GM21360 (cell line): ENCODE measurements at regions not wholly inside any gene's neighbourhood (a gene's known extent, or its start where the extent isn't known, plus 50 kb on each side); places are given as distances from the start of the nearest gene placed in this dataset.

Source experiments
- ATAC-seq: cut with Tn5 transposase; IDR thresholded peaks from one replicate; pipeline ENCODE4 v1.9.1; 2021; ENCODE audit warnings: mild to moderate bottlenecking, moderate library complexity; ENCODE audit not compliant: unreplicated experiment

GRCh38 chr5:12316812-12317211 is 412.6 kb upstream of the CTNND2 start:
- ATAC-seq: no peak

- no peak for ATAC-seq
Observed at GRCh38 chr5:12315461-12315860, 411.2 kb upstream of the CTNND2 start.

- ATAC-seq: no peak
Observed at GRCh38 chr5:12313602-12314001, 409.4 kb upstream of the CTNND2 start.

- no peak for ATAC-seq
Observed at GRCh38 chr5:12312343-12312742, 408.1 kb upstream of the CTNND2 start.

GRCh38 chr5:12294151-12294550 is 389.9 kb upstream of the CTNND2 start:
- no peak for ATAC-seq

GRCh38 chr5:12292610-12293204 is 388.5 kb upstream of the CTNND2 start:
- ATAC-seq: no peak

GRCh38 chr5:12284604-12285003 is 380.4 kb upstream of the CTNND2 start:
- ATAC-seq: no peak

GRCh38 chr5:12277504-12278192 is 373.4 kb upstream of the CTNND2 start:
- no peak for ATAC-seq

- ATAC-seq: no peak
Observed at GRCh38 chr5:12274236-12274635, 370.0 kb upstream of the CTNND2 start.

GRCh38 chr5:12272389-12272788 is 368.1 kb upstream of the CTNND2 start:
- ATAC-seq: no peak

GRCh38 chr5:12270914-12271313 is 366.7 kb upstream of the CTNND2 start:
- no peak for ATAC-seq

- no peak for ATAC-seq
Observed at GRCh38 chr5:12269164-12269563, 364.9 kb upstream of the CTNND2 start.

GRCh38 chr5:12258549-12258948 is 354.3 kb upstream of the CTNND2 start:
- ATAC-seq: no peak

GRCh38 chr5:12250454-12250853 is 346.2 kb upstream of the CTNND2 start:
- ATAC-seq: no peak

- ATAC-seq: no peak
Observed at GRCh38 chr5:12248831-12249230, 344.6 kb upstream of the CTNND2 start.

GRCh38 chr5:12246036-12246435 is 341.8 kb upstream of the CTNND2 start:
- no peak for ATAC-seq

GRCh38 chr5:12245429-12245828 is 341.2 kb upstream of the CTNND2 start:
- ATAC-seq: no peak

- no peak for ATAC-seq
Observed at GRCh38 chr5:12242950-12243888, 339.0 kb upstream of the CTNND2 start.

- no peak for ATAC-seq
Observed at GRCh38 chr5:12237837-12238575, 333.8 kb upstream of the CTNND2 start.

GRCh38 chr5:12230659-12231058 is 326.4 kb upstream of the CTNND2 start:
- no peak for ATAC-seq

GRCh38 chr5:12217039-12217438 is 312.8 kb upstream of the CTNND2 start:
- ATAC-seq: no peak
